ENCODE measurements at regions not wholly inside any gene's neighbourhood (a gene's known extent, or its start where the extent isn't known, plus 50 kb on each side); places are given as distances from the start of the nearest gene placed in this dataset.

- DNase-seq, result no peak
These were observed 50.0 kb upstream of the TRPM1 start for GRCh38 chr15:31151301-31152233.

GRCh38 chr15:31153531-31153930, 52.0 kb upstream of the TRPM1 start:
- no peak for DNase-seq

DNA sequence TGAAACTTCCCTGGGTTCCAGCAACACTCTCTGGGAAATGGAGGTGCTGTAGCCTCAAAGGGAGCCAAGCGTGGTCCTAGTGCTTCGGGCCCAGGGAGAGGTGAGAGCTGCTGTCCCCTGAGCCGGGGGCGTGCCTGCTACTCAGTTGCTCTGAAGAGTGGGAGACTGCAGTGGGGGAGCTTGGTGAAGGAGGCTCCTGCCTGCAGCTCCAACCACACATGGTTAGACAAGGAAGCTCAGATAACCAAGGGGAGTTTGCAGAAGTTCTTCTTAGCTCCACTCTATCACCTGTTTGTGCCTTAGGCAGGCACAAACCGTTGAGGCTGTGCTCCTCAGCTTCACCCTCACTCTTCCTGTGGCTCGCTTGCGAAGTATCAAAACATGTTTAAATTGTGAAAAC, 53.6 kb upstream of the TRPM1 start:
- no peak for DNase-seq

DNA sequence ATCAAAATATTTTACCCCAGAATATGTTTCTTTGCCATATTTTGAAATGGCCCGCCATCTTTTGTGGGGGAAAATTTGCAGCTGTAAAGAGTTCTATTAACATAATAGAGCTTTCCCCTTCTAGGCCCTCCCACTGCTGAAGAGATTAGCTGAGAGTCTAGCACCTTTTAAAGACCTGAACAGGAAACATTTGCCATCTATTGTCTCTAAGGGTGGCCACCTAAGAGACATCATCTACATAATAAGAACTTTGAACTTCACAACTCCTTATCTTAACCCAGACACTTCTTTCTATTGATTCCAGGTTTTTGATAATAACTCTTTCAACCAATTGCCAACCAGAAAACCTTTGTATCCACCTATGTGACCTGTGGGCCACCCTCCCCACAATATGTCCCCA, 54.7 kb upstream of the TRPM1 start:
- no peak for DNase-seq

- no peak for DNase-seq
These were observed 55.3 kb upstream of the TRPM1 start for GRCh38 chr15:31156808-31157207.

- no peak for DNase-seq
These were observed 56.1 kb upstream of the TRPM1 start for GRCh38 chr15:31157644-31158069.

DNA sequence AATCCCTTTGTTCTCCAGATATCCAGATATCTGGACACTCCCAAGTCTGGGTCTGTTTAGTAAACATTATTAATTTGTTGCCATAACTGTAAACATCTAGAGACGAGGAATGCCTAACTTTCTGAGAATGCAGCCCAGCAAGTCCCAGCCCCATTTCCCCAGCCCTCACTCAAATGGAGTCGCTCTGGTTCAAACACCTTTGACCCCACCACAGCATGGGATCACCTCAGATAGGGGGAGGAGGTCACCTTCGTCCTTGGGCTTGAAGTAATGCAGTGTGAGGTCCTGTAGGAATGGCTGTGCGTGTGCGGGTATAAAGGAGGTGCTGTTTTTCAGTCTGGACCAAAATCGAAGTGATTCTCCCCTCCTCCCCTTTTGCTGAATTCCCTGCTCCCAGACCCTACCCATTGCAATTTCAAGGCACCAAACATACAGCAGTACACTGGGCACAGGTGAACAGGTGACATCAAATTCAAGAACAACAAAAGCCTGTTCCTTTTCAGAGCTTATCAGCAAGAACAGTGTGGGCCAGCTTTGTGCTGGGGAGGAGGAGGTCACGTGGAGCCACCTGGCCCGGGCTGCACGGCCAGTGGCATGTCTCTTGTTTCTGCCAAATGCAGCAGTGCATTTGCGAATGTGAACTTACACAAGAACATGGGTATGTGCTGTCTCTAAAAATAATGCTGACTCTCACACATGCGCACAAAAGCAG, 57.5 kb upstream of the TRPM1 start:
- no peak for DNase-seq

DNA sequence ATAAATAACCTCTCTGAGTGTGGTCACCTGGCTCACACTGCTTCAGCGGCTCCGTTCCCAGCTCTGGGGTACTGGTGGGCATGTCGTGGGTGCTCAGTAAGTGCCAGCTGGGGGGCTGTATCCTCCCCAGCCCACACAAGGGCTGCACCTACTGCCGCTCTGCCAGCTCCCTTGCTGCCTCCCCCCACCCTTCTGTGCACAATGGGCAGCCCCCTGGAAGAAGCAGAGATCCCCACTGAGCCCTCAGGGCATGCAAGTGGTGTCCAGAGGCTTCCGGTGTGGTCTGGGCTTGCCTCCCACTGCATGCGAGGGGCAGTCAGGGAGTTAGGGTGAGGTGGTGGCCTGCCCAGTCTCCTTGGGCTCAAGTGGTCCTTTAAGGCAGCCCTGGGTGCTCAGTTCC, 58.3 kb upstream of the TRPM1 start:
- no peak for DNase-seq

- no peak for DNase-seq
These were observed 58.8 kb upstream of the TRPM1 start for GRCh38 chr15:31160297-31160696.

GRCh38 chr15:31160740-31161495, 59.4 kb upstream of the TRPM1 start:
- DNase-seq, result no peak

GRCh38 chr15:31161951-31162350, 60.4 kb upstream of the TRPM1 start:
- DNase-seq, result no peak

GRCh38 chr15:31162721-31163510, 61.4 kb upstream of the TRPM1 start:
- DNase-seq, result no peak

DNA sequence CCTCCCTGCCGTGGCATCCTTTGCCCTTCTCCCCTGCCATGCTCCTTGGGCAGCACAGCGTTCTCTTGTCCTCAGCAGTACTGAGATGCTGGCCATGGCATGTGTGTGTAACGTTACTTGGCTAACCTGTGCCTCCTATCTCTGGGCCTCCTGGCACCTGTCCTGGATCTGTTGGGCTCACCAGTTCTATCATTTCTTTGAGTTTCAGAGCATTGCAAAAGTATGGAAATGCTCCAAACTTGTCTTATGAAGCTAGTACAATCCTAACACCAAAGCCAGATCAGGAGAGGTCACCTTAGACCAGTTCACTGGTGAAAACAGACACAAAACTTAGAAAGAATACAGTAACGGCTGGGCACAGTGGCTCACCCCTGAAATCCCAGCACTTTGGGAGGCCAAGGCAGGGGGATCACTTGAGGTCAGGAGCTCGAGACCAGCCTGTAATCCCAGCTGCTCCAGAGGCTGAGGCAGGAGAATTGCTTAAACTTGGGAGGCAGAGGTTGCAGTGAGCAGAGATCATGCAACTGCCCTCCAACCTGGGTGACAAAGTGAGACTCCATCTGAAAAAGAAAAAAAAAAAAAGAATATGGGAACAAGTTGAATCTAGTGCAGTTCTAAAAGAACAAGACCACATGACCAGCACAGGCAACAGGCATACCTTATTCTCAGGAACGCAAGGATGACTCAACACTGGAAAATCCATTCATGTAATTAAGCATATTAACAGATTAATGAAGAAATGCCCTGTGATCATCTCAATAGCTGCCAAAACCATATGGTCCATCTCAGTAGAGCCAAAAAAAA, 62.4 kb upstream of the TRPM1 start:
- DNase-seq, result no peak

DNA sequence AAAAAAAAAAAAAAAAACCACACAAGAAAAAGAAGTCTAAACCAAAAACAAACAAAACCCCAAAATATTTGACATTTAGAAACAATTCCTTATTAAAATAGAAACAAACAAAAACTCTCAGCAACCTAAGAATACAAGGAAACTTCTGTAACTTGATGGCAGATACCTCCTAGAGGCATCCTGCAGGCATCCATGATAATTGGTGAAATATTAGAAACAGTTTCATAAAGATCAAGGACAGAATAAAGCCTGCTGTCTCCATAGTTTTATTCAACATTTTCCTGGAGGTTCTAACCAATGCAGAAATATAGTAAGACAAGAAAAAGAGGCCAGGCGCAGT, 63.0 kb upstream of the TRPM1 start:
- no peak for DNase-seq

- DNase-seq, result peak; percentile 66
These were observed 68.0 kb upstream of the TRPM1 start for GRCh38 chr15:31169558-31169957.

- no peak for DNase-seq
These were observed 70.2 kb upstream of the TRPM1 start for GRCh38 chr15:31171731-31172130.

DNA sequence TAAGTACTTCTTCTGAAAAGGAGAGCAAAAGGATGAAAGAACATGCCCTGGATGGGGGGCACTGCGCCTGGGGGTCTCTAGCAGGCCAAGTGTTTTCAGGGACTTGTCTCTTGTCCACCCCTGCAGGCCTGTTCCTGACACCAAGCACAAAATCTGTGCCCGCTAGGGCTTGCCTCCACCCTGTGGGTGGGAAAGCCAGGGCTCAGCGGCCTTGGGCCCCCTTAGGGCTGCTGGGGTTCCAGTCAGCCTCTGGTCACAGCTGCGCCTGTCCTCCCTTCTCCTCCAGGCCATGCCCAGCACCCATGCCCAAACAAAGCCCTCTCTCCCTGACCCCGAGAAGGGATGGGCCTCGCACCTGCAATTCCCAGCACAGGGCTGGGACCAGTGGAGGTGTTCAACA, 71.1 kb upstream of the TRPM1 start:
- DNase-seq, result no peak

GRCh38 chr15:31173790-31174450, 72.4 kb upstream of the TRPM1 start:
- no peak for DNase-seq

GRCh38 chr15:31175484-31175883, 74.0 kb upstream of the TRPM1 start:
- DNase-seq, result no peak

GRCh38 chr15:31177951-31178350, 76.4 kb upstream of the TRPM1 start:
- DNase-seq, result no peak

DNA sequence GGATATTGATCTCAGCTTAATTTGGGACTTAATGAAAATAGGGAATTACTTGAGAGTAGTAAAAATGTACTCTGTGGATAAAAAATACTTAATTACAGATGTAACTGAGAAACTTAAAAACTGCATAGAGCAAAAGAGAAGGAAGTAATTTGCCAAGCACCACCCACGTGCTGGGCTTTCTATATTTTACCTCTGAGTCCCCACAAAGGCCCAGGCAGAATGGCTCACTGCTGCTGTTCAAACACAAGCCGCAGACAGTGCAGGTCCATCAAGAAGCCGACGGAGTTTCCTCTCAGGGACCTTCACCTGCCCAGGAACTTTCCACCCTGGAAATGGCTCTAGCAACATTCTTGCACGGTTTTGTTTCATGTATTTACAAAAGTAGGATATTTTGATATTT, 77.2 kb upstream of the TRPM1 start:
- DNase-seq, result no peak
